Endothelial cell of umbilical vein (primary cell): ENCODE measurements at regions not wholly inside any gene's neighbourhood (a gene's known extent, or its start where the extent isn't known, plus 50 kb on each side); places are given as distances from the start of the nearest gene placed in this dataset.

ENCODE experiments used
- BruUV-seq: library from RNA; stranded (reverse); fragments of 400-500 nt; replicated peaks from 2 replicates; lab custom pipeline; 2021; lab: Mats Ljungman, UMichigan
- CTCF ChIA-PET: fragments of 300-600, 350-600 bp; sonication (Branson Sonifier 250); formaldehyde crosslinking; loops from one replicate; lab custom pipeline; 2021; ENCODE audit warnings: antibody characterized with exemption, inconsistent platforms; lab: Charles Lee
- POLR2A ChIA-PET: fragments of 300-600, 350-600 bp; sonication (Branson Sonifier 250); formaldehyde crosslinking; loops from one replicate; lab custom pipeline; 2021; ENCODE audit warnings: antibody characterized with exemption, inconsistent platforms; lab: Charles Lee
- DNase-seq: peaks from one replicate; pipeline ENCODE4 v3.0.0-alpha.2; 2011; ENCODE audit warnings: low read depth, low spot score
- FAIRE-seq: peaks from 2 replicates; lab custom pipeline; 2011; peaks lifted over from hg19 to GRCh38; lab: Jason Lieb, UNC
- H2AFZ ChIP-seq: 2 replicates; pipeline ENCODE4 v1.6.0; 2012; ENCODE audit warnings: low read depth, low read length, control low read depth, inconsistent platforms
- H3K27ac ChIP-seq: 2 replicates; pipeline ENCODE4 v1.5.1; 2011; ENCODE audit warnings: low read depth, mild to moderate bottlenecking, control low read depth, low read length, moderate library complexity; ENCODE audit not compliant: insufficient read depth
- H3K27me3 ChIP-seq, 2 experiments: 2 replicates each; pipeline versions ENCODE4 v1.6.0 to v1.6.1; 2011; ENCODE audit warnings: low read length in 2 of 2, mixed read lengths in 1 of 2; ENCODE audit not compliant: control insufficient read depth in 2 of 2, insufficient read depth in 2 of 2
- H3K36me3 ChIP-seq, 2 experiments: 2 replicates in 1 of 2; 3 replicates in 1 of 2; pipeline ENCODE4 v1.5.1; 2011; ENCODE audit warnings: low read length in 2 of 2, mild to moderate bottlenecking in 1 of 2, moderate library complexity in 1 of 2; ENCODE audit not compliant: control insufficient read depth in 2 of 2, insufficient read depth in 2 of 2; ENCODE audit errors: extremely low read depth in 1 of 2
- H3K4me1 ChIP-seq: 3 replicates; pipeline ENCODE4 v1.5.1; 2011; ENCODE audit warnings: mild to moderate bottlenecking, low read length; ENCODE audit not compliant: control insufficient read depth, insufficient read depth; ENCODE audit errors: extremely low read depth
- H3K4me2 ChIP-seq: 2 replicates; pipeline ENCODE4 v1.6.1; 2011; ENCODE audit warnings: low read length, control low read depth, mixed read lengths; ENCODE audit not compliant: insufficient read depth
- H3K4me3 ChIP-seq, 3 experiments: fragments of 200-600 bp in 1 of 3; sonication (generic), shearing (Covaris generic) in 1 of 3; replicated peaks in 1 of 3; 2 replicates each; pipeline ENCODE4 v1.5.1; 2011 to 2016; ENCODE audit warnings: control low read depth in 3 of 3, low read length in 3 of 3, mild to moderate bottlenecking in 2 of 3, inconsistent platforms in 1 of 3, low read depth in 1 of 3, moderate library complexity in 1 of 3; ENCODE audit not compliant: insufficient read depth in 1 of 3
- H3K79me2 ChIP-seq: 2 replicates; pipeline ENCODE4 v1.6.0; 2012; ENCODE audit warnings: low read length, inconsistent platforms; ENCODE audit not compliant: control insufficient read depth, insufficient read depth
- H3K9ac ChIP-seq: replicated peaks from 2 replicates; pipeline ENCODE3; 2011; ENCODE audit warnings: low read length, control low read depth; ENCODE audit not compliant: insufficient read depth; ENCODE audit errors: extremely low read depth
- H3K9me1 ChIP-seq: replicated peaks from 3 replicates; pipeline ENCODE4 v1.6.0; 2011; ENCODE audit warnings: mild to moderate bottlenecking, low read length; ENCODE audit not compliant: control insufficient read depth, insufficient read depth; ENCODE audit errors: extremely low read depth
- H3K9me3 ChIP-seq: replicated peaks from 2 replicates; pipeline ENCODE4 v1.5.1; 2012; ENCODE audit warnings: low read length, inconsistent platforms; ENCODE audit not compliant: control insufficient read depth, insufficient read depth
- H4K20me1 ChIP-seq: replicated peaks from 2 replicates; pipeline ENCODE3; 2011; ENCODE audit warnings: mild to moderate bottlenecking, low read length; ENCODE audit not compliant: control insufficient read depth, insufficient read depth; ENCODE audit errors: extremely low read depth
- CTCF ChIP-seq, 2 donors: IDR thresholded peaks; 1 replicate in 1 of 2; 2 replicates in 1 of 2; pipeline ENCODE4 v1.5.1; 2011; ENCODE audit warnings: low read length in 2 of 2, mild to moderate bottlenecking in 2 of 2, moderate library complexity in 2 of 2, control low read depth in 1 of 2, inconsistent platforms in 1 of 2, low read depth in 1 of 2; ENCODE audit not compliant: insufficient read depth in 1 of 2; ENCODE audit errors: extremely low read depth in 1 of 2
- EZH2 ChIP-seq: IDR thresholded peaks from 2 replicates; pipeline ENCODE4 v1.6.1; 2012; ENCODE audit warnings: borderline replicate concordance, low read depth, mild to moderate bottlenecking, moderate library complexity, low read length, inconsistent platforms; ENCODE audit not compliant: severe bottlenecking
- FOS ChIP-seq: IDR thresholded peaks from 2 replicates; pipeline ENCODE4 v1.6.1; 2011; ENCODE audit warnings: mild to moderate bottlenecking, low read length, moderate library complexity, borderline replicate concordance; ENCODE audit not compliant: insufficient read depth
- GATA2 ChIP-seq: IDR thresholded peaks from 2 replicates; pipeline ENCODE4 v1.7.0; 2011; ENCODE audit warnings: low read depth, mild to moderate bottlenecking, moderate library complexity, mixed read lengths, low read length; ENCODE audit not compliant: insufficient read length, insufficient read depth
- JUN ChIP-seq: IDR thresholded peaks from 2 replicates; pipeline ENCODE4 v1.6.1; 2011; ENCODE audit warnings: borderline replicate concordance, low read depth; ENCODE audit not compliant: insufficient read length, insufficient read depth
- MAX ChIP-seq: IDR thresholded peaks from 2 replicates; pipeline ENCODE4 v1.6.1; 2011; ENCODE audit not compliant: insufficient read depth, insufficient read length
- MYC ChIP-seq: IDR thresholded peaks from one replicate; pipeline ENCODE4 v1.6.1; 2011; ENCODE audit warnings: mild to moderate bottlenecking, low read depth, low read length
- POLR2A ChIP-seq: IDR thresholded peaks from 2 replicates; pipeline ENCODE4 v1.6.1; 2012; ENCODE audit warnings: low read depth, mild to moderate bottlenecking, control low read depth, low read length
- POLR2AphosphoS5 ChIP-seq: IDR thresholded peaks from 2 replicates; pipeline ENCODE4 v1.6.1; 2012; ENCODE audit warnings: low read depth, mild to moderate bottlenecking, control low read depth, low read length, moderate library complexity; ENCODE audit not compliant: insufficient read depth
- dilution Hi-C: fragments of 300-500 bp; cut with MboI; formaldehyde crosslinking; loops from one replicate; pipeline ENCODE4 v1.15.0; 2019; ENCODE audit warnings: low sequenced_read_pairs; ENCODE audit not compliant: extremely low pct_ligation_motif_present
- intact Hi-C: fragments of 100-400 bp; cut with micrococcal nuclease; formaldehyde crosslinking; loops from one replicate; pipeline ENCODE4 v1.10.0; 2022

GRCh38 chr1:82165304-82165703 is 364.6 kb downstream of the ADGRL2 start:
- Histone ChIP-seq H3K79me2 (no peaks in the 10 kb centered on the region), H3K9me3 (no peaks in the 10 kb centered on the region), H3K9me1 (no peaks in the 10 kb centered on the region), H3K4me3 (no peak overlapping the region), H3K4me2 (no peak overlapping the region), H3K9ac (no peak overlapping the region), H3K27ac (no peak overlapping the region), H3K4me1 (no peaks in the 10 kb centered on the region), H3K36me3 (no peaks in the 10 kb centered on the region), H4K20me1 (no peaks in the 10 kb centered on the region), H2AFZ (no peak overlapping the region), H3K27me3 (no peaks in the 10 kb centered on the region)
- no TSS peak for BruUV-seq
- no peak for TF ChIP-seq GATA2
- TF ChIP-seq EZH2: no peak
- ChIA-PET POLR2A (no interaction called here), CTCF (no interaction called here)
- FAIRE-seq (no peak), DNase-seq (no peak)
- intact Hi-C loops: no loop called here
- dilution Hi-C loops: no loop called here

- TF ChIP-seq FOS (no peak), JUN (no peak), CTCF (IDR thresholded peaks at IDR 0.05; ENCODE audit: extremely low read depth in 1 of 2, insufficient read depth in 1 of 2, low read depth in 1 of 2, low read length in 2 of 2) (no peak), MYC (no peak), POLR2AphosphoS5 (no peak), POLR2A (no peak), MAX (no peak), GATA2 (no peak), EZH2 (no peak)
- no peak for DNase-seq
- Histone ChIP-seq H3K4me3 (no peak overlapping the region), H3K27me3 (no peaks in the 10 kb centered on the region), H3K36me3 (no peaks in the 10 kb centered on the region), H3K4me1 (no peaks in the 10 kb centered on the region), H3K4me2 (no peak overlapping the region), H3K9me3 (no peaks in the 10 kb centered on the region), H3K79me2 (no peaks in the 10 kb centered on the region), H3K9ac (no peak overlapping the region), H3K9me1 (no peaks in the 10 kb centered on the region), H4K20me1 (no peaks in the 10 kb centered on the region), H3K27ac (no peak overlapping the region), H2AFZ (no peak overlapping the region)
- BruUV-seq: no TSS peak
- CTCF ChIA-PET: interaction anchor here (0.9 kb wide), 1 partner anchor 11 kb away, joined by 3 read pairs; no protein-coding TSS in a partner anchor
- intact Hi-C loops: no loop called here
- dilution Hi-C loops: no loop called here
- POLR2A ChIA-PET: no interaction called here
- FAIRE-seq: no peak
Observed at GRCh38 chr1:82162486-82163420, 362.0 kb downstream of the ADGRL2 start.
